GM21390 (cell line): ENCODE measurements at regions not wholly inside any gene's neighbourhood (a gene's known extent, or its start where the extent isn't known, plus 50 kb on each side); places are given as distances from the start of the nearest gene placed in this dataset.
"Not testable (repeated sequence)": the region's sequence is repeated elsewhere in the genome, so short reads cannot be mapped to it uniquely, and the experiment has no call there.

Source experiments
- ATAC-seq: cut with Tn5 transposase; IDR thresholded peaks from one replicate; pipeline ENCODE4 v1.9.1; 2021; ENCODE audit not compliant: unreplicated experiment

DNA sequence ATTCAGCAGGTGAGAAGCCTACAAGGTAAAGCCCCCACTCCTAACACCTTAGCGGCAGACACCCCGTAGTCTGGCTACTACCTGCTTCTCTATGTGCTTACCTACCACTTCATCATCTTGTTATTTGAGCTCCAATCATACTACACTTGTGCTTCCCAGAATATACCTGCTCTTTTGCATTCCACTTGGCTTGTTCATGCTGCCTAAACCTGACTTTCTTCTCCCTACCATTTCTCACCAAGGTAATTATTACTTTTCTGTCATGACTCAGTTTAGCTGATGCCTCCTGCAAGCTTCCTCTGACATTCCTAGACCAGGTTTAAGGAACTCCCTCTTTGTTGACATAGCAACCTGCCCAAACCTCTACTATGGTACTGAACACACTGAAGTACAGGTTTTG, 495.6 kb upstream of the C1orf87 start:
- no peak for ATAC-seq

DNA sequence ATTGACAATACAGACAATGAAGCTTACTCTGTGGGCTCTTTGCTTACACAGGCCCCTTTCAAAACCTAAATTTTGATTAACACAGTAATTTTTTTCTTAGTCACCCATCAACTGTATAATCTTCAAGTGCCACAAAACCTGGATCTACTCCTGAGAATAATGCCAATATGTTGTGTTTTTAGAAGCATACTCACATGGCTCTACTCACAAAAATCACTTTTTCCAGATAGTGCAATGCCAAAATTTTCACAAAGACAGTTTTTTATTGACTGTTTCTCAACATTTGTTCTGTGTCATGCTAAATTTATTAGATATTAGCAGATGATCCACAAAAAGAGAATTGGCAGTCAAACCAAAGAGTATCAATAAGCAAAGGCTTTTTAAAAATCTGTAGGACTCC, 493.7 kb upstream of the C1orf87 start:
- ATAC-seq = no peak

DNA sequence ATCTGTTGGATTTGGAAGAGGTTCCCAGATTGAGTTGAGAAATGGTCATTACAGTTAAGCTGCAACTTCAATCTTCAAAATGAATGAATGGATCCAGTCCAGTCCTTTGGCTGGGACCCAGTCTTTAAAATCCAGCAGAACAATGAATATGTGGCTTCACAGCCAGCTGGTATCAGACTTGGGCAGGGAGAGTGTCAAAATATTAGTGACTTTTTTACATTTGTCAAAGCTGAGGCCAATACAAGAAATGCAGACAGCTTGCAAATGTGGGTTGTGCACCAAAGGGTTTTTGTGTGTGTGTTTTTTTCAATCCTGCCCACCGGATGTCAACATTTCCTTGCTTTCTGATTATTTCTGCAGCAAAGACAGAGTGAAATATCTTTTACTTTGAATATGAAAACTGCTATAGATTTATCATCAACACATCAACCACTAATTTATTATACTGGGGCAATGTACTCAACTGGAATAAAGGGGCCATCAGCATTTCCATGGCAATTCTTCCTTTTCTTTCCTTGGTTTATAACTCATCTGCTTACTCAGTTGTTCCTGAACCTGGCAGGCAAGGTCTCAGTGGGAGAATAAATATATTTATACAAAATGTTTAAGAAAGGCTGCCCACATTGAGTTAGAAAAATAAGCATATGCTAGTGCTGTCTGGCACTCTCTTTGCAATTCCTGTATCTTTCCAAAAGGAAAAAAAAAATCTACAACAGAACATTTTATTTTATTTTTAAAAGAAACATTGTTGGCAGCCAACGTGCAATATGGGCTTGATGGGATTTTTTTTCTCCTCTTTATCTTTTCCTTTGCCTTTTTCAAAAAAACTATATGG, 491.6 kb upstream of the C1orf87 start:
- ATAC-seq = no peak

DNA sequence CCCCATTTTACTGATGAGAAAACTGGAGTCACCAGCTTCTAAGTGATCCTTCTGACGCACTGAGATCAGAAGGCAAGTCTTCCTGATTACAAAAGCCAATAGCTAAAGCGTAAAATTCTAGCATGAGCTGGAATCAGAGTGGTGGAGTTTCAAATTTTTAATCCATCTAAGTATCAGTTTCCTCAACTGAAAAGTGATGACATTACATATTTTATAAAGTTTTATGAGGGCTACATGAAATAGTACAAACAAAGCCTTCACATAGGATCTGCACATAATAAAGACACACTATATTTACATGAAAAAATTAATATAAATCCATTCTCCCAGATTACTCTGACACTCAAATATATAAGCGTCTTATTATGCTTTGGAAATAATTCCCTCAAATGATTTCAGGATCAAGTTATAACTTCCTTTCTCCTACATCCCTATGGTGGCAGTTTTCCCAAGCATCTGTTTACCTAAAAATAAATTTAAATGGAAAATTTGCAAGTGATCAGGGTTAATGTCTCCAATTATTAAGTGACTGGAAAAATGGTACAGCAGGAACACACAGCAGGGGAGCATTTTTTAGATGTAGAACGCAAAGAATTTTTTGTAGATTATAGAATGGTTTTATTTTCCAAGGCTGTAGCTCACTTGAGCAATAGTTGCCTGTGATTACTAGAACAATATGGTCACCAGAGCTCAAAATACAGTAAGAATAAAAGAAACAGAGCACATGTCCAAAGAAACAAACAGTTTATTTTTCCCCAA, 490.4 kb upstream of the C1orf87 start:
- ATAC-seq = no peak

DNA sequence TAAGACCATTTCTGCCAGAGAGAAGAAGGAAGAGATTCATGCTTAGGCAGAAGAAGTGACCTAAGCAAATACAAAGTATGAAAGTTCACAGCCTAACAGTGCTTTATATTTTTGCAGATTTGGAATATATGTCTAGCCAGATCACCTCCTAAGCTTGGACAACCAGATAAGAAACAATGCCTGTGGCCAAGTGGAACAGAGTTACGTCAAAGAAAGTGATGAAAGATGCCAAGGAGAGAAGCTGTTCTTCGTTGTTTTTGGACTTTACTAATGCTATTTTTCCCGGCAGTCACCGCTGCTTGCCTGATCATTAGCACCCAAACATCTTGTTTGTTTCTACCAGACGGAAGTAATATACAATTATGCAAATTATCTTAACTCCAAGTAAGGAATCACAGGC, 489.2 kb upstream of the C1orf87 start:
- ATAC-seq = no peak

DNA sequence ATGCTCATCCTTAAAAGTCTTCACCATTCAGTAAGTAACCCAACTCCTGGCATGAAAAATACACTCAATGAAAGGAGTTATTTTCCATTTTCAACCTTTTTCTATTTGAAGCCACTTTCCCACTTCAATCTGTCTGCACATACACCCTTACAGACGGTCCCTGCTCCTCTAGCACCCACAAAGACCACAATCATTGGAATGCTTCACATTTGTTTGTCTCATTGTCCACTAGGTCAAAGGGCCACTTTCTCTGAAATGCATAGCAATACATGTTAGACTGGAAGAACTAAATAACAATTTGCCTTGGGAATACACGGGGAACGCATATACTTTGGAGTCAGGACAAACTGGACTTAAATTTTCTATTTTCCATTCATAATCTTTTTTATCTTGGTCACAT, 487.1 kb upstream of the C1orf87 start:
- ATAC-seq = no peak

DNA sequence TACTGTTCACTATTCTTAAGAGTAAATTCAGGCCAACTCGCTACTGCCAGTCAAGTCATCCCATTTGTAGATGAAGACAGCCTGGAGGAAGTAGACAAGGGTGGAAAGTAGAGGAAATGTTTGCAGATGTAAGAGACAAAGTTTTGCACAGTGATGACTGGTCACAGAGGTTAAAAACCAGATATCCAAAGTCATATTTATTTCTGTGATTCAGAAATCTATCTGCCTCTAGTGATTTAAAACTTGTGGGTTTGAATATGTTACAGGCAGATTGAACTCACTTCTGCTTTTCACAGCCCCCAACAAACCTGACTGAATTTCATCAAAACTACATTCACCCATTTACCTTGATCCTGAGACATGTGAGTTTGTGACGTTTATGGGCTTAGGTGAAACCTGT, 484.7 kb upstream of the C1orf87 start:
- no peak for ATAC-seq

DNA sequence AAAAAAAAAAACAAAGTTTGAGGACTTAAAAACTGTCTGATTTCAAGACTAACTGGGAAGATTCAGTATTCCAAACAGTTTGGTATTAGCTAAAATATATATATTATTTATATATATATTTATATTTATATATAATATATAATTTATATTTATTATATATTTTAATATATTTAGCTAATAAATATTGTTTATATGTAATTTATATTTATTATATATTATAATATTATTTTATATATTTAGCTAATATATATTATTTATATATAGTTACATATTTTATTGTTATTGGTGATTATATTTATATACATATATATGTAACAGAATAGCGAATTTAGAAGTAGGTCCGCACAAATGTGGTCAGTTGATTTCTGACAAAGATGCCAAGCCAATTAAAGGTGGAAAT, 480.2 kb upstream of the C1orf87 start:
- ATAC-seq = no peak

DNA sequence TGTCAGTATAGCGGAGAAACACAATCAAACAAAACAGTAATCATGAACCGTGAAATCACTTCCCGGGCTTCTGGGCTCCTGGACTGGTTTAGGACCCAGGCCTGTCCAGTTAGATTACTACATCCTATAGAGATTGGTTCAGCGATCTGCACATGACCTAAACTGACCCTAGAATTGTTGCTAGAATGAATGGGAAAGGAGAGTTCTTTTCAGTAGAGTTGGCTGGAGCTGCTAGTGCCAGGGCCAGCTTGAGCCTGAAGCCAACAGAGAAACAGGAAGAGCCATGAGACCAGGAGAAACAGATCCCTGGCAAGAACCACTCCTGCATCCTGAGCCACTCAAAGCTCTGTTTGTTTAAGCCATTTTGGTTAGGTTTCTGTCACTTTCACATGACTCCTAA, 474.3 kb upstream of the C1orf87 start:
- no peak for ATAC-seq

DNA sequence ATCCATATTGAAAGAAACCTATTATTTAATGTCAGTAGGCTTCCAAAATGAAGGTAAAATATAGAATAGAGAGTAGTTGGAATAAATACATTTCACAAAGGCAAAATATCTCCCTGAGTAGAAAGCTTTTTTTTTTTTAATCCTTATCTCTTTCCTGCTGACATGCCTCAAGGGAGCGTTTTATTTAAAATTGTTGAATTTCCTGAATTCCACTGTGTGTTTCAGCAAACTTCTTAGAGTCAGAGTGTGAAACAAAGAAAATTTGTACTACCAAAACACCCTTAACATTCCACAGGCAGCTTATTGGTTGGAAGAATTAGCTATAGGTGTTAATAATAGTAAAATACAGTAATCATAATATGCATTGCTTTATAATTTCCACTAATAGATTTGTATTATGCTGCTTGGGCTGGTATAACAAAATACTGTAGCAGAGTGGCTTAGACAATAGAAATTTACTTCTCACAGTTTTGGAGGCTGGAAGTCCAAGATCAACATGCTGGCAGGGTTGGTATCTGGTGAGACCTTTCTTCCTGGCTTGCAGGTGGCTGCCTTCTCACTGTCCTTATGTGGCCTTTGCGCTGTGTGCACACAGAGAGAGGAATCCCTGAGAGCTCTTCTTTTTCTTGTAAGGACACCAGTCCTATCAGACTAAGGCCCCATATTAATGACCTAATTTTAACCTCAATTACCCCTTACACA, 468.4 kb upstream of the C1orf87 start:
- no peak for ATAC-seq

DNA sequence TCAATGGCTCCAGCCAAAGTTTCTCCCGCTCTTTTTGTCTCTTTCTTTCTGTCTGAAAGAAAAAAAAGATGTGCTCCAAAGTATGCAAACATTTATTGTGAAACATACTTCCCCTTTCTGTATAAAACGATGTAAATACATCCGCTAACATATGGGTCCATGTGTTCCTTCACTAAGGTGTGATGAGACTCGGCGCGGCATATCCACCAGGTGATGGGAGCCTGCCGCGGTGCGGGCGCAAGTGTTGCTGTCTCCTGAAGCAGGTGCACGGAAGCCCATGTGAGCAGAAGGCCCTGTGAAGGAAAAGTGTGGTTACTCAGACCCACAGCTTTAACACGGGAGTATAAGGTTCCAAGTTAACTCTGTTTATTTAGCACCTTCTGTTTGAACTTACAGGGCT, 466.6 kb upstream of the C1orf87 start:
- no peak for ATAC-seq

DNA sequence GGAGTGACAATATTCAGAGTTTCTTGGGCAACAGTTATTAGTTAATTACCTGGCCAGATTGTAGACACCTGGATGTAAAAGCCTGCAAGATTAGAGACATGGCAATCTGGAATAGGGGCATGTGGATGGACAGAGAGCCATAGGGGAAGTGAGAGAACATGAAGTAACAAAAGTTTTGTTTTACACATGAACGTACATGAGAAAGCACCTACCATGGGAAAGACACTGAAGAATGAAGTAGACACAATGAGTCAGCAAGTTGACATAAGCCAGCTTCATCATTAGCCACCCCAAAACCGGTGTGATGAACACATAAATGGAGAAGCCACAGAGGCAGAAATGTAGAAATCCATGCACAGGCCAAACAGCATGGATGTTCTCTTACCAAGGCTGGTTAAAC, 462.1 kb upstream of the C1orf87 start:
- peak; percentile 53 for ATAC-seq

DNA sequence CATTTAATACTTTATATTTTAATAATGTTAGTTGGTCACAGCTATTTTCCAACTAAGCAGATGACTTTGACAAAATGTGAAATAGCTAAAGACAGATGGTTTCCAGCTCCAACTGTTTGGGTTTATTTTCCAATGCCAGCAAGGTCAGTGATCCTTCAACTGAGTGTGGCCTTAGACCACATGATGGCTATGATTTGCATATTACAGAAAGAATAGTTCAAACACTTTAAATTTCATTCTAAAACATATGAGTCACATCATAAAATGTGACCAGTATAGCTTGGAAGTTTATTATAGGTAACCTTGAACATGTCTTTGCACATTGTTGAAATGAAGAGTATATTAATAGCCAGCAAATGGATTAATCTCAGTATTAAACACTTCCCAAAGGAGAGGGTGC, 454.0 kb upstream of the C1orf87 start:
- no peak for ATAC-seq

DNA sequence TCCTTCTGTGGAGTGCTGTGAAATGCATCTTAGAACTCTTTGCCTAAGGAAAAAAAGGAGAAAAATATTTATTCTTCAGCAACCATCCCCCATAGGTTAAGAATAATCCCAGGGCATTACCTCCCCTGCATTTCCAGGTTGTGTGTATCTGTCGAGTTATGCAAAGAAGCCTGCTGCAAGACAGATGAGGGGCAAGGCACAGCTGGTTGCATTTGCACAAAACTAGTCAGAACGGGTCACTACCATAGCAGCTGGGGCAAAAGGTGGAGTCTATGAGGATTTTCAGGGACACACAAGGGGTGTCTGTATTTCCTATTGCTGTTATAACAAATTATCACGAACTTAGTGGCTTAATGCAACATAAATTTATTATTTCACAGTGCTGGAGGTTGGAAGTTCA, 443.4 kb upstream of the C1orf87 start:
- no peak for ATAC-seq

DNA sequence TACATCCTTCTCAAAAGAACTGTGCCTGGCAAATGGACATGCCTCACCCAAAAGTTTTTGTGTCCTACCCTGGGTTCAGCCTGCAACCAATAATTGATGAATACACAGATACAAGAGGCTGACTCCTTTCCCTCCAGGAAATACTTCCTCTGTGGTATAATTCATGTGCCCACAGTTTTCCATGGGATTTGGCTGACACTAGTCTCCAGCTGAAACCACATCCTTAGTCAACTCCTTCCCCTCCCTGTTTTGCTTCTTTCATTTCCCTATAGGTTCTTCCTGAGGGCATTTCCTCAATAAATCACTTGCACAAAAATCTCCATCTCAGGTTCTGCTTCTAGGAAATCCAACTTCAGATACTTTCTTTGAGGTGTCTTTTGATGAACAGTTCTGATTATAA, 436.6 kb upstream of the C1orf87 start:
- no peak for ATAC-seq

DNA sequence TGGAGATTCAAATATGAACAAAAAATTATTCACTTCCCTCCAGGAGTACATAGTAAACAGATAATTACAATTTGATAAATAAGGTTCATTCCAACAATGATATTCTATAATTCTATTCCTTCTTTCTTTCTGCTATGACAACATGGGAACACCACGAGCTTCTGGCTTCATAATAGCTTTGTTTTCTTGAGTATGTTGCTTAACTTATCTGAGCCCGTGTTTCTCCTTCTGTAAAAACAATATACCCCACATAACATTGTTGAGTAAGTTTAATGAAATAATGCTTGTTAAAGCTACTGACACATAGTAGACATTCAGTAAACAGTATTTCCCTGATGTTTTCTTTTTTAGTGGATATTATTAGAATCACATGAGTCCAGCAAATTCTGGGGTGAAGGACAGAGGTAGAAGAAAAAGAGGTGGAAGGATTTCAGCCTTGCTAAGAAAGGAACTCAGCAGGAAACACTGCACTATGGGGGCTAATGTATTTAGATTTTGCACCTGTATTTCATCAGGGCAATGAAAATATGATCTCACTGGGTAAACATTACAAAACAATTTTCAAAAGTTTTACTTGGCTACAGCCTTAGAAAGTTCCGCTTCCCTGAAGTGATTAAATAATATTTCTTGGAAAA, 430.8 kb upstream of the C1orf87 start:
- ATAC-seq = no peak

DNA sequence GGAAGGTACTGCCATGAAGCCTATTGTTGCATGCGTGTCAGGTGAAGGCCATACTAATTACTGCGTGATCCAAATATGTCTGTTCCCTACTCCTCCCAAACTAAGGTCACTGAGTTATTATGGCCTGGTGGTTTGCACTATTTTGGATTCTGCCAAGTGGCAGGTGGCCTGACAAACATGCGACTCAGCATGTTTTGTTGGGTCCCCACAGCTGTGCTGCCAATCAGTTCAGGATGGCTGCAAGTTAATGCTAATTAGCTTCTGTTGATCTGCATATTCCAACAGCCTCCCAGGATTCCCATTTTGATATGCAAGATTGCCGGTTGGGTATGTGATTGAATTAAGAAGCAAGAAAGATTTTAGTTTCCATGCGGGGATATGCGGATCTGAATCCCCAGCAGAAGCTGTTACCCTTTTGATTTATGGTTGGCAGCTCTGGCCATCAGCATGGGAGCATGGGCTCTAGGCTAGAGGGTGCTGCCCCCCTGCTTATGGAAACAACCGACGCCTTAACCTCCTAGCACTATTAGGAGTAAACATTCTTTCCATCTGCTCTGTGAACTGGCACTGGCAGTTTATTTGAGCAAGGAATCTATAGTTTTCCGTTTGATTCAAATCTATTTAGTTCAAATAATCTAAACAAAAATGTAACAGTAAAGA, 429.8 kb upstream of the C1orf87 start:
- ATAC-seq = no peak

DNA sequence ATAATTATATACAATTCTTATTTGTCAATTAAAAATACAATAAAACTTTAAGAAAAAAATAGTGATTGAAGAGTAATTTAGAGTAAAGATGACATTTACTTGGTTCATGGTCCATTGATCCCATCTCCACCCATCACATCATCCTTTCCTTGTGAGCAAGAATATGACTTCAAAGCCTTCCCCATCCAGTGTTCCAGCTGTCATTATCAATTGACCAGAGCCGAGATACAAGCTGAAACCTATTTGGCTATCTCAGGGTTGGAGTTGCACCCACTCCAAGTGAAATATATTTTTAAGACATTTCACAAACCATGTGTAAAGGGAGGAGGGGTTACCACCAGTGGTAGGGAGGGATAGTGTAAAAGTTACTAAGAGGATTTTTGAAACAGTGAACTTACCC, 428.9 kb upstream of the C1orf87 start:
- no peak for ATAC-seq

DNA sequence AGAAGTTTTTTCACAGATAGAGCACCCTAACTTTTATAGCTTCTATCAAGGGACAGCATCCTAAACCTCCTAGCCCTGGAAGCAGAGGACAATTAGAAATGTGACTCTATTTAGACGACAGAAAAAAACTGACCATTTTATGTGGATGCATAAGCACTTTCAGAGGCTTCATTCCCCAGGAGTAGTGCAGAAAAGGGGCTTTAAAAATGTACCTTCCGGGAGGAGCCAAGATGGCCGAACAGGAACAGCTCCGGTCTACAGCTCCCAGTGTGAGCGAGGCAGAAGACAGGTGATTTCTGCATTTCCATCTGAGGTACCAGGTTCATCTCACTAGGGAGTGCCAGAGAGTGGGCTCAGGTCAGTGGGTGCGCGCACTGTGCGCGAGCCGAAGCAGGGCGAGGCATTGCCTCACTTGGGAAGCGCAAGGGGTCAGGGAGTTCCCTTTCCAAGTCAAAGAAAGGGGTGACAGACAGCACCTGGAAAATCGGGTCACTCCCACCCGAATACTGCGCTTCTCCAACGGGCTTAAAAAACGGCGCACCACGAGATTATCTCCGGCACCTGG, 416.4 kb upstream of the C1orf87 start:
- ATAC-seq = not testable (repeated sequence)

DNA sequence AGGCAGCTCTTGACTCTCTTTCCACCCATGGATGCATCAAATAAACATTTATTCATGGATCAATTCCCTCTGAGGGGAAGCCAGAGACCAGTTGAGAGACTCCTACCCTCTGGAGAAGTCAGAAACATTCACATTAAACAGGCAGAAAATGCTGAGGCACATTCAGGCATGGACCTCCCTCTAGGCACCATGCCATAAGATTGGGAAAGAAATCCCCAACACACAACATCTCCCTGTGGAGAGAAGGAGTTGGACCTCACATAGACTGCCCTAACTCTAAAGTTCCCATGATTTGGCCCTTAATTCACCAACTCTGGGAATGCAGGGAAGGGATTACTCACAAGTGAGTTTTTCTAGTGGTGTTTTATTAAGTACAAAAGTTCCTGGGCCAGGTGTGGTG, 415.3 kb upstream of the C1orf87 start:
- ATAC-seq = no peak
